ENCODE measurements at regions not wholly inside any gene's neighbourhood (a gene's known extent, or its start where the extent isn't known, plus 50 kb on each side); places are given as distances from the start of the nearest gene placed in this dataset.

GRCh38 chr1:221459558-221459957 lies 282.3 kb downstream of the DUSP10 start:
- no peak for TF ChIP-seq CTCF (conservative IDR thresholded peaks at IDR 0.05)
- H3K4me3 Mint-ChIP-seq, result no peak overlapping the region
- H3K9ac ChIP-seq (ENCODE audit: extremely low read depth, low read length, poor library complexity, severe bottlenecking), result no peak overlapping the region
- peaks cover 7% of the 10 kb centered on the region for H3K9me3 ChIP-seq (ENCODE audit: control insufficient read depth, low read length)
- no peaks in the 10 kb centered on the region for H3K27me3 Mint-ChIP-seq (ENCODE audit: insufficient read depth)
- H3K4me3 ChIP-seq (ENCODE audit: low read length), result no peak overlapping the region
- H3K27ac Mint-ChIP-seq, result no peak overlapping the region
- DNase-seq, result no peak
- no peaks in the 10 kb centered on the region for H3K36me3 ChIP-seq (ENCODE audit: control insufficient read depth, insufficient read depth, low read length)
- no peaks in the 10 kb centered on the region for H3K27me3 ChIP-seq (ENCODE audit: control insufficient read depth, insufficient read depth, low read length, poor library complexity, severe bottlenecking)
- H3K27ac ChIP-seq (ENCODE audit: low read depth, low read length), result no peak overlapping the region
- peaks cover 2% of the 10 kb centered on the region for H3K4me1 Mint-ChIP-seq
- WGBS, 2 experiments (ENCODE audit: insufficient coverage in 1 of 2, insufficient read length in 1 of 2), result 71% methylated on average over 1 of the region's 1 CpG; no CpG with 5 or more reads in 1 of the 2 experiments
- peaks cover 5% of the 10 kb centered on the region for H3K9me3 Mint-ChIP-seq
- no peaks in the 10 kb centered on the region for H3K4me1 ChIP-seq (ENCODE audit: control insufficient read depth, insufficient read depth, low read length)
- H3K36me3 Mint-ChIP-seq (ENCODE audit: low read depth), result no peaks in the 10 kb centered on the region

GRCh38 chr1:221462345-221462744 lies 279.5 kb downstream of the DUSP10 start:
- H3K4me1 ChIP-seq (ENCODE audit: control insufficient read depth, insufficient read depth, low read length), result no peaks in the 10 kb centered on the region
- Mint-ChIP-seq H3K27ac (no peak overlapping the region), H3K9me3 (peaks cover 5% of the 10 kb centered on the region), H3K27me3 (ENCODE audit: insufficient read depth) (no peaks in the 10 kb centered on the region), H3K4me1 (peaks cover 8% of the 10 kb centered on the region), H3K4me3 (no peak overlapping the region), H3K36me3 (ENCODE audit: low read depth) (no peaks in the 10 kb centered on the region)
- no peak for DNase-seq
- WGBS, 2 experiments (ENCODE audit: insufficient coverage in 1 of 2, insufficient read length in 1 of 2), result 80 to 97% methylated on average over 1 of the region's 1 CpG
- peaks cover 13% of the 10 kb centered on the region for H3K9me3 ChIP-seq (ENCODE audit: control insufficient read depth, low read length)
- no peaks in the 10 kb centered on the region for H3K36me3 ChIP-seq (ENCODE audit: control insufficient read depth, insufficient read depth, low read length)
- no peak overlapping the region for H3K27ac ChIP-seq (ENCODE audit: low read depth, low read length)
- H3K9ac ChIP-seq (ENCODE audit: extremely low read depth, low read length, poor library complexity, severe bottlenecking), result no peak overlapping the region
- no peaks in the 10 kb centered on the region for H3K27me3 ChIP-seq (ENCODE audit: control insufficient read depth, insufficient read depth, low read length, poor library complexity, severe bottlenecking)
- no peak overlapping the region for H3K4me3 ChIP-seq (ENCODE audit: low read length)
- TF ChIP-seq CTCF (conservative IDR thresholded peaks at IDR 0.05), result no peak

DNA sequence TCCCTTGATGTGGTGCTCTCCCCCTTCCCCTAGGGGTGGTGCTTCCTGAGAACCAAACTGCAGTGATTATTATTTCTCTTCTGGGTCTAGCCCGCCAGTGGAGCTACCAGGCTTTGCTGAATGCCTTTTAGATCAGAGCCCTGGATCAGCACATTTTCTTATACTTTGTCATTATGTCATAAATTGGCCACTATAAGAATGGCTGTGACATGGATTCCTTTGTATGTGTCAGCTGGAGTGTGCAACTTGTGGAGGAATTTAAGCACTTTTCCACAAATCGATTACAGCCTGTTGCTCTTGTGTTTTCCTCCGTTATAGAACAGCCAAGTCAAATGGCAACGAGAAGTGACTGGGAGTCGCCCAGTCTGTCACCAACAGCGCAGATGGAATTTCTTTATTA lies 273.3 kb downstream of the DUSP10 start:
- Histone ChIP-seq H3K4me3 (ENCODE audit: low read length) (peak overlapping the region; percentile 2), H3K9me3 (ENCODE audit: control insufficient read depth, low read length) (peaks cover 21% of the 10 kb centered on the region), H3K4me1 (ENCODE audit: control insufficient read depth, insufficient read depth, low read length) (peaks cover 10% of the 10 kb centered on the region), H3K27ac (ENCODE audit: low read depth, low read length) (no peak overlapping the region), H3K27me3 (ENCODE audit: control insufficient read depth, insufficient read depth, low read length, poor library complexity, severe bottlenecking) (no peaks in the 10 kb centered on the region), H3K36me3 (ENCODE audit: control insufficient read depth, insufficient read depth, low read length) (no peaks in the 10 kb centered on the region), H3K9ac (ENCODE audit: extremely low read depth, low read length, poor library complexity, severe bottlenecking) (no peak overlapping the region)
- H3K4me3 Mint-ChIP-seq, result no peak overlapping the region
- no peak for TF ChIP-seq CTCF (conservative IDR thresholded peaks at IDR 0.05)
- no peaks in the 10 kb centered on the region for H3K27me3 Mint-ChIP-seq (ENCODE audit: insufficient read depth)
- 94% methylated on average over 5 of the region's 6 CpGs; no CpG with 5 or more reads in 1 of the 2 experiments for WGBS, 2 experiments (ENCODE audit: insufficient coverage in 1 of 2, insufficient read length in 1 of 2)
- no peak overlapping the region for H3K27ac Mint-ChIP-seq
- H3K36me3 Mint-ChIP-seq (ENCODE audit: low read depth), result no peaks in the 10 kb centered on the region
- peaks cover 30% of the 10 kb centered on the region for H3K4me1 Mint-ChIP-seq
- H3K9me3 Mint-ChIP-seq, result peaks cover 6% of the 10 kb centered on the region
- no peak for DNase-seq
